GM23338 (cell line): ENCODE measurements at regions not wholly inside any gene's neighbourhood (a gene's known extent, or its start where the extent isn't known, plus 50 kb on each side); places are given as distances from the start of the nearest gene placed in this dataset.

Source experiments
- ATAC-seq: fragments of 200-7000 bp; cut with Tn5 transposase; 3 replicates; pipeline ENCODE4 v1.9.1; 2020
- DNase-seq: peaks from one replicate; pipeline ENCODE4 v3.0.0-alpha.2; 2015; ENCODE audit warnings: low spot score
- H2AFZ ChIP-seq: fragments of 200-600 bp; sonication (generic); 2 replicates; pipeline ENCODE4 v1.8.0; 2016; ENCODE audit warnings: antibody characterized with exemption, mild to moderate bottlenecking, moderate library complexity
- H3F3A ChIP-seq: fragments of 200-600 bp; sonication (generic); replicated peaks from 2 replicates; pipeline ENCODE4 v1.8.0; 2017; ENCODE audit warnings: antibody characterized with exemption, mixed run types, low read depth
- H3K27ac ChIP-seq: fragments of 200-600 bp; sonication (generic); 2 replicates; pipeline ENCODE4 v1.6.1; 2016; ENCODE audit warnings: low read depth
- H3K27me3 ChIP-seq: fragments of 200-600 bp; sonication (generic); 2 replicates; pipeline ENCODE4 v1.8.0; 2016; ENCODE audit warnings: mild to moderate bottlenecking, mixed run types, moderate library complexity; ENCODE audit not compliant: insufficient read depth
- H3K36me3 ChIP-seq: fragments of 200-600 bp; sonication (generic); 2 replicates; pipeline ENCODE4 v1.8.0; 2016; ENCODE audit warnings: mild to moderate bottlenecking; ENCODE audit not compliant: insufficient read depth
- H3K4me1 ChIP-seq: fragments of 200-600 bp; sonication (generic); 2 replicates; pipeline ENCODE4 v1.8.0; 2016; ENCODE audit warnings: mild to moderate bottlenecking, moderate library complexity; ENCODE audit not compliant: insufficient read depth
- H3K4me2 ChIP-seq: fragments of 200-600 bp; sonication (generic); 2 replicates; pipeline ENCODE4 v1.7.1; 2017; ENCODE audit warnings: mixed run types
- H3K4me3 ChIP-seq: fragments of 200-600 bp; sonication (generic); 2 replicates; pipeline ENCODE4 v1.6.1; 2016; ENCODE audit warnings: mixed run types
- H3K79me2 ChIP-seq: fragments of 200-600 bp; sonication (generic); replicated peaks from 2 replicates; pipeline ENCODE4 v1.8.0; 2017; ENCODE audit warnings: mild to moderate bottlenecking; ENCODE audit not compliant: insufficient read depth
- H3K9me2 ChIP-seq: fragments of 200-600 bp; sonication (generic); 2 replicates; pipeline ENCODE4 v1.8.0; 2017; ENCODE audit not compliant: insufficient read depth
- H4K20me1 ChIP-seq: fragments of 200-600 bp; sonication (generic); replicated peaks from 2 replicates; pipeline ENCODE4 v1.8.0; 2017; ENCODE audit warnings: mild to moderate bottlenecking; ENCODE audit not compliant: insufficient read depth
- H3K27ac Mint-ChIP-seq: 2 replicates; pipeline ENCODE4 v1.8.0; 2020; ENCODE audit warnings: inconsistent platforms, mild to moderate bottlenecking, moderate library complexity, mixed read lengths
- H3K27me3 Mint-ChIP-seq: 3 replicates; pipeline ENCODE4 v1.8.0; 2022; ENCODE audit warnings: low read depth, mild to moderate bottlenecking, moderate library complexity, mixed read lengths, inconsistent platforms; ENCODE audit not compliant: insufficient read depth, poor library complexity
- H3K36me3 Mint-ChIP-seq: 3 replicates; pipeline ENCODE4 v1.8.0; 2021; ENCODE audit warnings: low read depth, mild to moderate bottlenecking, inconsistent platforms, moderate library complexity, mixed read lengths
- H3K4me1 Mint-ChIP-seq: 3 replicates; pipeline ENCODE4 v1.8.0; 2020; ENCODE audit warnings: mild to moderate bottlenecking, inconsistent platforms, mixed read lengths
- H3K4me3 Mint-ChIP-seq: 3 replicates; pipeline ENCODE4 v1.8.0; 2021; ENCODE audit warnings: moderate library complexity, mild to moderate bottlenecking, inconsistent platforms, mixed read lengths
- H3K9me3 Mint-ChIP-seq: 3 replicates; pipeline ENCODE4 v1.8.0; 2020; ENCODE audit warnings: moderate library complexity, mild to moderate bottlenecking, inconsistent platforms, mixed read lengths
- CREB1 ChIP-seq: fragments of 250-450 bp; sonication (Bioruptor Pico); IDR thresholded peaks from 2 replicates; pipeline ENCODE4 v1.5.0; 2020; ENCODE audit warnings: low read depth, mild to moderate bottlenecking, moderate library complexity
- CTCF ChIP-seq, 2 experiments: fragments of 200-600 bp in 1 of 2; sonication (generic) in 1 of 2; conservative IDR thresholded peaks; 2 replicates each; pipeline versions ENCODE4 v1.5.1 to v1.6.1; 2016 to 2017; ENCODE audit warnings: antibody characterized with exemption in 2 of 2, low read depth in 2 of 2, mild to moderate bottlenecking in 2 of 2, moderate library complexity in 1 of 2
- ETS1 ChIP-seq: IDR thresholded peaks from 2 replicates; pipeline ENCODE4 v1.6.1; 2016; ENCODE audit warnings: antibody characterized with exemption
- EZH2 ChIP-seq: fragments of 200-600 bp; sonication (generic); IDR thresholded peaks from one replicate; pipeline ENCODE4 v1.8.0; 2017; ENCODE audit warnings: antibody characterized with exemption, mild to moderate bottlenecking, low read depth; ENCODE audit not compliant: unreplicated experiment
- JUNB ChIP-seq: IDR thresholded peaks from one replicate; pipeline ENCODE4 v1.6.1; 2016; ENCODE audit warnings: antibody characterized with exemption; ENCODE audit not compliant: unreplicated experiment
- NANOG ChIP-seq: IDR thresholded peaks from 2 replicates; pipeline ENCODE4 v1.6.1; 2016; ENCODE audit warnings: antibody characterized with exemption, borderline replicate concordance
- POLR2AphosphoS5 ChIP-seq: IDR thresholded peaks from 2 replicates; pipeline ENCODE4 v1.6.1; 2016; ENCODE audit warnings: antibody characterized with exemption, low read depth
- STAT1 ChIP-seq: IDR thresholded peaks from one replicate; pipeline ENCODE4 v1.6.1; 2016; ENCODE audit warnings: antibody characterized with exemption; ENCODE audit not compliant: unreplicated experiment
- ZNF114 ChIP-seq: fragments of 250-450 bp; sonication (Bioruptor Pico); IDR thresholded peaks from 2 replicates; pipeline ENCODE4 v1.5.0; 2020; ENCODE audit warnings: mild to moderate bottlenecking, moderate library complexity
- ZNF331 ChIP-seq: fragments of 250-450 bp; sonication (Bioruptor Pico); IDR thresholded peaks from 2 replicates; pipeline ENCODE4 v1.5.0; 2020; ENCODE audit warnings: low read depth, mild to moderate bottlenecking, moderate library complexity

GRCh38 chr7:113247198-113247597, 128.8 kb upstream of the SMIM30 start:
- H3K27me3 Mint-ChIP-seq: peaks cover 4% of the 10 kb centered on the region
- Histone ChIP-seq H3F3A (no peaks in the 10 kb centered on the region), H3K4me3 (no peak overlapping the region), H3K9me2 (no peaks in the 10 kb centered on the region), H3K36me3 (no peaks in the 10 kb centered on the region), H4K20me1 (no peaks in the 10 kb centered on the region), H3K27ac (no peak overlapping the region), H3K79me2 (no peaks in the 10 kb centered on the region), H3K27me3 (no peaks in the 10 kb centered on the region), H3K4me1 (no peaks in the 10 kb centered on the region), H2AFZ (no peak overlapping the region), H3K4me2 (no peak overlapping the region)
- DNase-seq: no peak
- no peak overlapping the region for H3K4me3 Mint-ChIP-seq
- H3K36me3 Mint-ChIP-seq: no peaks in the 10 kb centered on the region
- TF ChIP-seq NANOG (no peak), ZNF331 (no peak), ZNF114 (CRISPR knock-in tag) (no peak), POLR2AphosphoS5 (no peak), EZH2 (no peak), CREB1 (CRISPR knock-in tag) (no peak)
- H3K27ac Mint-ChIP-seq: no peak overlapping the region
- no peaks in the 10 kb centered on the region for H3K9me3 Mint-ChIP-seq
- ATAC-seq: no peak
- no peaks in the 10 kb centered on the region for H3K4me1 Mint-ChIP-seq

- no peaks in the 10 kb centered on the region for H3F3A ChIP-seq
- Mint-ChIP-seq H3K4me1 (no peaks in the 10 kb centered on the region), H3K36me3 (no peaks in the 10 kb centered on the region), H3K9me3 (no peaks in the 10 kb centered on the region), H3K27me3 (peaks cover 5% of the 10 kb centered on the region), H3K27ac (no peak overlapping the region), H3K4me3 (no peak overlapping the region)
- H4K20me1 ChIP-seq: no peaks in the 10 kb centered on the region
- no peaks in the 10 kb centered on the region for H3K36me3 ChIP-seq
- H3K4me3 ChIP-seq: no peak overlapping the region
- TF ChIP-seq ZNF114 (CRISPR knock-in tag): no peak
- TF ChIP-seq EZH2: no peak
- TF ChIP-seq CTCF (conservative IDR thresholded peaks at IDR 0.05; ENCODE audit: low read depth in 2 of 2): no peak
- no peak for TF ChIP-seq ZNF331
- TF ChIP-seq JUNB: no peak
- no peak for TF ChIP-seq ETS1
- TF ChIP-seq STAT1: no peak
- TF ChIP-seq NANOG: no peak
- H2AFZ ChIP-seq: no peak overlapping the region
- H3K27ac ChIP-seq: no peak overlapping the region
- H3K79me2 ChIP-seq: no peaks in the 10 kb centered on the region
- ATAC-seq (no peak), DNase-seq (no peak)
- no peaks in the 10 kb centered on the region for H3K27me3 ChIP-seq
- H3K4me1 ChIP-seq: no peaks in the 10 kb centered on the region
- H3K9me2 ChIP-seq: no peaks in the 10 kb centered on the region
- no peak overlapping the region for H3K4me2 ChIP-seq
These were observed 128.4 kb upstream of the SMIM30 start for GRCh38 chr7:113246738-113247137.
